SU-DHL-6 (cell line): ENCODE measurements at regions not wholly inside any gene's neighbourhood (a gene's known extent, or its start where the extent isn't known, plus 50 kb on each side); places are given as distances from the start of the nearest gene placed in this dataset.

Experiments used
- H2AFZ ChIP-seq: fragments of 200-600 bp; sonication (generic); 2 replicates; pipeline ENCODE4 v1.6.1; 2014; ENCODE audit warnings: low read depth, mild to moderate bottlenecking, moderate library complexity, mixed read lengths, antibody characterized with exemption, low read length; ENCODE audit not compliant: severe bottlenecking
- H3F3A ChIP-seq: fragments of 200-600 bp; shearing (Covaris generic); 2 replicates; pipeline ENCODE4 v1.6.0; 2016; ENCODE audit warnings: antibody characterized with exemption, mild to moderate bottlenecking; ENCODE audit not compliant: insufficient read depth
- H3K27ac ChIP-seq: fragments of 200-600 bp; sonication (generic); 2 replicates; pipeline ENCODE4 v1.5.1; 2016; ENCODE audit warnings: low read depth, mild to moderate bottlenecking, low read length, moderate library complexity, mixed read lengths
- H3K27me3 ChIP-seq: fragments of 200-600 bp; sonication (generic), shearing (Covaris generic); 2 replicates; pipeline ENCODE4 v1.6.0; 2014; ENCODE audit warnings: mild to moderate bottlenecking, low read length
- H3K36me3 ChIP-seq: fragments of 200-600 bp; sonication (generic); 2 replicates; pipeline ENCODE4 v1.6.1; 2014; ENCODE audit warnings: mild to moderate bottlenecking, low read length, mixed read lengths
- H3K4me2 ChIP-seq: fragments of 300-600, 200-600 bp; shearing (Covaris generic), sonication (generic); 2 replicates; pipeline ENCODE4 v1.6.0; 2014; ENCODE audit warnings: low read length, low read depth, mild to moderate bottlenecking; ENCODE audit not compliant: poor library complexity, severe bottlenecking
- H3K4me3 ChIP-seq: fragments of 200-600 bp; sonication (generic); 2 replicates; pipeline ENCODE4 v1.5.1; 2014; ENCODE audit warnings: antibody characterized with exemption, low read length, mild to moderate bottlenecking, mixed read lengths; ENCODE audit not compliant: insufficient read depth, poor library complexity, severe bottlenecking
- H3K79me2 ChIP-seq: fragments of 200-600 bp; sonication (generic); 2 replicates; pipeline ENCODE4 v1.6.1; 2014; ENCODE audit warnings: mild to moderate bottlenecking, low read length, moderate library complexity; ENCODE audit not compliant: insufficient read depth
- H3K9ac ChIP-seq: fragments of 200-600 bp; sonication (generic); 2 replicates; pipeline ENCODE4 v1.7.0; 2014; ENCODE audit warnings: mild to moderate bottlenecking, low read length
- H3K9me2 ChIP-seq: fragments of 200-600 bp; sonication (generic); replicated peaks from 2 replicates; pipeline ENCODE4 v1.6.1; 2014; ENCODE audit warnings: low read length; ENCODE audit not compliant: insufficient read depth
- H3K9me3 ChIP-seq: fragments of 200-600 bp; sonication (generic); 2 replicates; pipeline ENCODE4 v1.6.1; 2014; ENCODE audit warnings: low read length, mixed read lengths; ENCODE audit not compliant: insufficient read depth
- H4K20me1 ChIP-seq: fragments of 200-600 bp; sonication (generic); 2 replicates; pipeline ENCODE4 v1.6.1; 2014; ENCODE audit warnings: low read depth, mild to moderate bottlenecking, antibody characterized with exemption, low read length, moderate library complexity, mixed read lengths
- CTCF ChIP-seq: fragments of 200-600 bp; sonication (generic); IDR thresholded peaks from one replicate; pipeline ENCODE4 v1.5.1; 2017; ENCODE audit warnings: antibody characterized with exemption, mild to moderate bottlenecking, low read length, moderate library complexity; ENCODE audit not compliant: insufficient read depth, poor library complexity, severe bottlenecking
- EZH2phosphoT487 ChIP-seq: fragments of 200-600 bp; sonication (generic), shearing (Covaris generic); conservative IDR thresholded peaks from 2 replicates; pipeline ENCODE4 v1.6.1; 2018; ENCODE audit warnings: mild to moderate bottlenecking, antibody characterized with exemption, low read length, moderate library complexity, mixed read lengths

DNA sequence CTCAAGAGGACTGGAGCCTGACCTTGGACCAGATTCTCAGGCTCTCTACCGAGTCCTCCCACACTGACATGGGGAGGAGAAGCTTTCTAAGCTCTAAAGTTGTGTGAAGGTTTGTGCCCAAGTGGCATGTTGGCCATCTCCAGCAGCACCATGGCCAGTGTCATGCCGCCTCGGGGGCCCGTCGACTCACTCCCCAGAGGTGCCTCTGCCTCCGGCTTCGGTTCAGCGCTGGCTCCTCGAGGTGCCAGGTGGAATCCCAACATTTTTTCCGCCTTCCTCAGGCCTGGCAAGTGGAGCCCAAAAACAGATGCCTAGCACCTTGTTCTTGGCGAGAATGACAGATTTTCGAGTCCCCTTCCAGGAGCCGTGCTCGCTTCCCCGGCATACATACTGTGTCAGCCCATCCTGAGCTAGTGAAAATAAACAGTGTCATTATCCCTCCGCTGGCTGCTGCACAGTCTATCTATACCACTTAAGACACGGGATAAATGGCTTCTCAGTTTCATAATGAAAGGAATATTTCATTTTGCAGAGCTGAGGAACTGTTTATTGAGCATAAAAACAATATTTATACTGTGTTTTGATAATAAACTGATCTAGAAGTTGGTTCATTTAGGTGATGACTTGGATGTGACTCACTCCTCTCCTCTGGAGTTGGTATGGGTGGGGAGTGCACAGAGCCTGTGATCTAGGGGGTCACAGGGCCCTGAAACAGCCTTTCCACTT lies 328.5 kb upstream of the TLE3 start:
- Histone ChIP-seq H3K4me2 (no peak overlapping the region), H3K79me2 (no peaks in the 10 kb centered on the region), H3F3A (no peaks in the 10 kb centered on the region), H3K4me3 (no peak overlapping the region), H2AFZ (no peak overlapping the region), H3K9ac (no peak overlapping the region), H4K20me1 (no peaks in the 10 kb centered on the region), H3K36me3 (no peaks in the 10 kb centered on the region), H3K27ac (no peak overlapping the region), H3K27me3 (no peaks in the 10 kb centered on the region), H3K9me3 (no peaks in the 10 kb centered on the region), H3K9me2 (no peaks in the 10 kb centered on the region)
- TF ChIP-seq CTCF: no peak
- no peak for TF ChIP-seq EZH2phosphoT487

GRCh38 chr15:70424937-70425411 lies 327.3 kb upstream of the TLE3 start:
- H3K9ac ChIP-seq: no peak overlapping the region
- H3K4me3 ChIP-seq: no peak overlapping the region
- no peaks in the 10 kb centered on the region for H3K36me3 ChIP-seq
- no peaks in the 10 kb centered on the region for H3F3A ChIP-seq
- H3K9me2 ChIP-seq: no peaks in the 10 kb centered on the region
- no peak overlapping the region for H3K27ac ChIP-seq
- TF ChIP-seq CTCF: no peak
- no peak for TF ChIP-seq EZH2phosphoT487
- no peak overlapping the region for H2AFZ ChIP-seq
- no peaks in the 10 kb centered on the region for H3K27me3 ChIP-seq
- H4K20me1 ChIP-seq: no peaks in the 10 kb centered on the region
- no peaks in the 10 kb centered on the region for H3K79me2 ChIP-seq
- no peaks in the 10 kb centered on the region for H3K9me3 ChIP-seq
- H3K4me2 ChIP-seq: no peak overlapping the region

GRCh38 chr15:70423267-70423666 lies 325.6 kb upstream of the TLE3 start:
- H3K9ac ChIP-seq: no peak overlapping the region
- no peaks in the 10 kb centered on the region for H3K9me2 ChIP-seq
- H3K27ac ChIP-seq: no peak overlapping the region
- H3K4me2 ChIP-seq: no peak overlapping the region
- H3K79me2 ChIP-seq: no peaks in the 10 kb centered on the region
- no peaks in the 10 kb centered on the region for H4K20me1 ChIP-seq
- TF ChIP-seq EZH2phosphoT487 (no peak), CTCF (no peak)
- H3K27me3 ChIP-seq: no peaks in the 10 kb centered on the region
- H3K4me3 ChIP-seq: no peak overlapping the region
- no peaks in the 10 kb centered on the region for H3F3A ChIP-seq
- H2AFZ ChIP-seq: no peak overlapping the region
- H3K36me3 ChIP-seq: no peaks in the 10 kb centered on the region
- no peaks in the 10 kb centered on the region for H3K9me3 ChIP-seq
